DOHH2 (cell line): ENCODE measurements at regions not wholly inside any gene's neighbourhood (a gene's known extent, or its start where the extent isn't known, plus 50 kb on each side); places are given as distances from the start of the nearest gene placed in this dataset.

Experiments
- CTCF ChIP-seq: fragments of 200-600 bp; sonication (generic); IDR thresholded peaks from one replicate; pipeline ENCODE4 v1.5.1; 2014; ENCODE audit warnings: antibody characterized with exemption, mild to moderate bottlenecking, low read depth, low read length; ENCODE audit not compliant: poor library complexity, severe bottlenecking
- EZH2phosphoT487 ChIP-seq: fragments of 200-600 bp; sonication (generic); IDR thresholded peaks from 2 replicates; pipeline ENCODE4 v1.6.1; 2017; ENCODE audit warnings: borderline replicate concordance, mild to moderate bottlenecking, antibody characterized with exemption, low read length, moderate library complexity, mixed read lengths

GRCh38 chr6:119862719-119863118 lies 513.2 kb upstream of the MAN1A1 start:
- TF ChIP-seq CTCF (no peak), EZH2phosphoT487 (no peak)
